ENCODE measurements at regions not wholly inside any gene's neighbourhood (a gene's known extent, or its start where the extent isn't known, plus 50 kb on each side); places are given as distances from the start of the nearest gene placed in this dataset.

- Histone ChIP-seq H2BK20ac (ENCODE audit: low read depth, low read length, poor library complexity, severe bottlenecking) (no peak overlapping the region), H3K27ac (ENCODE audit: insufficient read length, low read depth, low read length) (no peak overlapping the region), H2AK5ac (ENCODE audit: insufficient read length, low read length) (no peak overlapping the region), H3K56ac (ENCODE audit: insufficient read length, low read depth, low read length) (no peak overlapping the region), H2BK5ac (ENCODE audit: insufficient read length, low read length) (no peak overlapping the region), H4K20me1 (ENCODE audit: control insufficient read depth, insufficient read depth, insufficient read length) (no peaks in the 10 kb centered on the region), H2BK120ac (ENCODE audit: low read depth, low read length, poor library complexity, severe bottlenecking) (no peak overlapping the region), H3K79me2 (ENCODE audit: insufficient read depth, low read length) (no peaks in the 10 kb centered on the region), H4K91ac (ENCODE audit: insufficient read length, low read depth, low read length) (no peak overlapping the region), H3K4ac (ENCODE audit: low read depth, low read length) (no peak overlapping the region), H2BK15ac (ENCODE audit: low read depth, low read length) (no peak overlapping the region), H2BK12ac (ENCODE audit: insufficient read length, low read depth, low read length) (no peak overlapping the region), H3K14ac (ENCODE audit: insufficient read depth, low read length) (no peak overlapping the region), H3K18ac (ENCODE audit: insufficient read length, low read depth, low read length) (no peak overlapping the region), H3K79me1 (ENCODE audit: insufficient read depth, low read depth, low read length, poor library complexity, severe bottlenecking) (no peaks in the 10 kb centered on the region), H4K8ac (replicated peaks; ENCODE audit: insufficient read length, low read depth, low read length) (no peak overlapping the region), H3K4me2 (ENCODE audit: insufficient read depth, insufficient read length, low read length) (no peak overlapping the region), H3K4me1 (ENCODE audit: insufficient read depth, low read length) (no peaks in the 10 kb centered on the region), H3K9me3 (ENCODE audit: control insufficient read depth, low read depth, low read length) (no peaks in the 10 kb centered on the region), H3K9ac (ENCODE audit: extremely low read depth, insufficient read length, low read length) (no peak overlapping the region), H4K5ac (ENCODE audit: insufficient read length, low read depth, low read length) (no peak overlapping the region), H3K23ac (ENCODE audit: insufficient read length, low read depth, low read length) (no peak overlapping the region), H3K27me3 (ENCODE audit: insufficient read depth, low read length) (no peaks in the 10 kb centered on the region), H3T11ph (ENCODE audit: low read length) (no peak overlapping the region), H2AFZ (ENCODE audit: low read length) (no peak overlapping the region), H3K23me2 (ENCODE audit: insufficient read length, low read depth, low read length, poor library complexity, severe bottlenecking) (no peaks in the 10 kb centered on the region)
- no peaks in the 10 kb centered on the region for H3K27me3 Mint-ChIP-seq (ENCODE audit: low read depth)
- WGBS (ENCODE audit: extremely low coverage, insufficient read length, low lambda C conversion rate) = no CpG with 5 or more reads among the region's 1 CpG
- no peak overlapping the region for H3K27ac Mint-ChIP-seq
- no peaks in the 10 kb centered on the region for H3K36me3 Mint-ChIP-seq (ENCODE audit: insufficient read depth in 1 of 3, low read depth in 3 of 3)
- no peaks in the 10 kb centered on the region for H3K4me1 Mint-ChIP-seq
- DNase-seq = no peak
- no peaks in the 10 kb centered on the region for H3K9me3 Mint-ChIP-seq
- no peak for TF ChIP-seq CTCF (conservative IDR thresholded peaks at IDR 0.05)
- H3K4me3 Mint-ChIP-seq = no peak overlapping the region
Observed at GRCh38 chr3:152048831-152049230, 175.4 kb downstream of the SUCNR1 start.

All from H9 (cell line).